Panc1 (cell line): ENCODE measurements at regions not wholly inside any gene's neighbourhood (a gene's known extent, or its start where the extent isn't known, plus 50 kb on each side); places are given as distances from the start of the nearest gene placed in this dataset.

Experiments used
- ATAC-seq: fragments of 200-7000 bp; cut with Tn5 transposase; 2 replicates; pipeline ENCODE4 v1.9.1; 2020; ENCODE audit warnings: mild to moderate bottlenecking, moderate library complexity
- BruUV-seq: library from RNA; stranded (reverse); fragments of 400-500 nt; replicated peaks from 2 replicates; lab custom pipeline; 2021; lab: Mats Ljungman, UMichigan
- CTCF ChIA-PET: fragments of 300-600 bp; sonication (Branson Sonifier 250); formaldehyde crosslinking; loops from one replicate; lab custom pipeline; 2022; ENCODE audit warnings: antibody characterized with exemption; lab: Charles Lee
- POLR2A ChIA-PET: fragments of 300-600 bp; sonication (Branson Sonifier 250); formaldehyde crosslinking; loops from one replicate; lab custom pipeline; 2022; ENCODE audit warnings: antibody characterized with exemption; lab: Charles Lee
- DNase-seq: peaks from one replicate; pipeline ENCODE4 v3.0.0-alpha.2; 2010; ENCODE audit warnings: low read depth, low spot score
- H3K27ac ChIP-seq: 2 replicates; pipeline ENCODE4 v1.5.1; 2011; ENCODE audit warnings: mild to moderate bottlenecking, low read length, inconsistent platforms
- H3K27me3 ChIP-seq: fragments of 200-500 bp; sonication (Bioruptor generic); 2 replicates; pipeline ENCODE4 v1.6.0; 2014; ENCODE audit warnings: low read length, inconsistent platforms; ENCODE audit not compliant: control insufficient read depth, insufficient read depth
- H3K36me3 ChIP-seq: fragments of 200-500 bp; sonication (Bioruptor generic); 2 replicates; pipeline ENCODE4 v1.5.1; 2014; ENCODE audit warnings: inconsistent platforms, mild to moderate bottlenecking, low read length, moderate library complexity; ENCODE audit not compliant: control insufficient read depth, insufficient read depth
- H3K4me1 ChIP-seq: 2 replicates; pipeline ENCODE4 v1.5.1; 2011; ENCODE audit warnings: inconsistent platforms, mild to moderate bottlenecking, low read length, moderate library complexity; ENCODE audit not compliant: control insufficient read depth, insufficient read depth
- H3K4me3 ChIP-seq, 2 experiments: 2 replicates each; pipeline ENCODE4 v1.5.1; 2011 to 2012; ENCODE audit warnings: low read depth in 2 of 2, low read length in 2 of 2, mild to moderate bottlenecking in 2 of 2, inconsistent platforms in 1 of 2, moderate library complexity in 1 of 2
- H3K9me3 ChIP-seq: fragments of 200-500 bp; sonication (Bioruptor generic); 2 replicates; pipeline ENCODE4 v1.5.1; 2014; ENCODE audit warnings: low read depth, mild to moderate bottlenecking, inconsistent platforms, low read length, moderate library complexity; ENCODE audit not compliant: control insufficient read depth, insufficient read depth
- CTCF ChIP-seq: fragments of 450-650 bp; IDR thresholded peaks from 2 replicates; pipeline ENCODE4 v1.5.1; 2017; ENCODE audit warnings: mild to moderate bottlenecking
- POLR2AphosphoS5 ChIP-seq: IDR thresholded peaks from 2 replicates; pipeline ENCODE4 v1.6.1; 2012; ENCODE audit warnings: mild to moderate bottlenecking, low read depth, low read length, moderate library complexity
- REST ChIP-seq, 2 experiments: IDR thresholded peaks; 2 replicates each; pipeline ENCODE4 v1.6.1; 2011 to 2012; ENCODE audit warnings: low read depth in 2 of 2, control low read depth in 1 of 2, low read length in 1 of 2, mild to moderate bottlenecking in 1 of 2, moderate library complexity in 1 of 2; ENCODE audit not compliant: insufficient read depth in 1 of 2
- SIN3A ChIP-seq: IDR thresholded peaks from 2 replicates; pipeline ENCODE4 v1.6.1; 2012; ENCODE audit warnings: low read depth, mild to moderate bottlenecking, low read length, moderate library complexity, borderline replicate concordance; ENCODE audit not compliant: insufficient read depth
- TCF7L2 ChIP-seq: IDR thresholded peaks from 2 replicates; pipeline ENCODE4 v1.6.1; 2011; ENCODE audit warnings: mild to moderate bottlenecking, low read depth, low read length, inconsistent platforms
- in situ Hi-C: cut with HindIII; loops from 2 replicates; pipeline ENCODE4 v1.10.0; 2016; ENCODE audit warnings: low sequenced_read_pairs, low pct_unique_long_range_greater_than_20kb
- intact Hi-C: fragments of 100-400 bp; cut with micrococcal nuclease; formaldehyde crosslinking; loops from one replicate; pipeline ENCODE4 v1.10.0; 2022; ENCODE audit not compliant: unreplicated experiment

GRCh38 chr5:52339285-52339684, 448.4 kb upstream of the ITGA1 start:
- Histone ChIP-seq H3K27me3 (no peaks in the 10 kb centered on the region), H3K4me1 (no peaks in the 10 kb centered on the region), H3K36me3 (no peaks in the 10 kb centered on the region; the same call in 1 of the 2 replicates), H3K27ac (no peak overlapping the region), H3K9me3 (no peaks in the 10 kb centered on the region), H3K4me3 (no peak overlapping the region)
- no peak for TF ChIP-seq CTCF
- no peak for TF ChIP-seq REST (IDR thresholded peaks at IDR 0.05; ENCODE audit: insufficient read depth in 1 of 2, low read depth in 2 of 2, low read length in 1 of 2)
- no peak for TF ChIP-seq SIN3A
- TF ChIP-seq TCF7L2 = no peak
- TF ChIP-seq POLR2AphosphoS5 = no peak
- no peak for ATAC-seq
- CTCF ChIA-PET = no interaction called here
- DNase-seq = no peak
- BruUV-seq = no TSS peak
- in situ Hi-C loops (no loop called here), intact Hi-C loops (no loop called here)
- POLR2A ChIA-PET = no interaction called here

- intact Hi-C loops (no loop called here), in situ Hi-C loops (no loop called here)
- CTCF ChIA-PET = no interaction called here
- no peaks in the 10 kb centered on the region for H3K9me3 ChIP-seq
- no peak for TF ChIP-seq POLR2AphosphoS5
- no peak for TF ChIP-seq CTCF
- no peak for TF ChIP-seq REST (IDR thresholded peaks at IDR 0.05; ENCODE audit: insufficient read depth in 1 of 2, low read depth in 2 of 2, low read length in 1 of 2)
- TF ChIP-seq SIN3A = no peak
- TF ChIP-seq TCF7L2 = no peak
- no peaks in the 10 kb centered on the region for H3K36me3 ChIP-seq
- no peak for ATAC-seq
- DNase-seq = no peak
- POLR2A ChIA-PET = no interaction called here
- no peaks in the 10 kb centered on the region for H3K27me3 ChIP-seq
- H3K4me3 ChIP-seq = no peak overlapping the region
- no peaks in the 10 kb centered on the region for H3K4me1 ChIP-seq
- no peak overlapping the region for H3K27ac ChIP-seq
- BruUV-seq = no TSS peak
Measured at GRCh38 chr5:52342361-52342760, 445.4 kb upstream of the ITGA1 start.
